ENCODE measurements at regions not wholly inside any gene's neighbourhood (a gene's known extent, or its start where the extent isn't known, plus 50 kb on each side); places are given as distances from the start of the nearest gene placed in this dataset.

DNA sequence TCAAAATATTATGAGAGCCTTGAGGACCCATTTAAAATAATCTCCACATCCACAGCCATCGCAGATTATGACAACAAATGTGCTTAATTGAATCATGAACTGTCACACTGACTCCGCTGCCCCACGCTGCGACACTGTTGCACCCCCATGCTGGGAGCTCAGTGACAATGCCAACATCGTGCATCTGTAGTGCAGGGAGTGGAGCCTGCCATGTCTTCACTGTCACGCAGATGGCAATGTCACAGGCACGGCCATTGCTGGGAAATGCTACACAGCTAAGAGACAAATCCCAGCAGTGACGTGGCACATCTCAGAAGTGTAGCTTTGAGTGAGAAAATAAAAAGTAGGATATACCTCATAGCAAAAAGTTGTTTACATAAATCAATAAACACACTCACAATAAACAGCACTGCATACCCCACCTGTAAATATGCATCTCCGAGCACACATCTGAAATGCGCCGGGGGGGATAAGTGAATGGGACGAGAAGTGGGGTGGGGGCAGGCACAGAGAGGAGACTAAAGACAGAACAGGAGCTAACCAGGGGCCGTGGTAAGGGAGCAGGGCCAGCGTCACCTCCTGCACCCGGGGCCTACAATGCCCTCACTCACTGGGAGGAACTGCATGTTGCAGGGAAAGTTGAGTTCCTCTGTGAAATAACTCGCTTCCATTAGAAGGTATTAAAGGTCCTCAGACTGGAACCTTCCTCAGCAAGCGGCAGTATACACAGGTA lies 349.9 kb downstream of the THBS2 start:
- Histone ChIP-seq H3K79me2 (ENCODE audit: low read depth) (no peaks in the 10 kb centered on the region), H4K20me1 (ENCODE audit: insufficient read depth) (no peaks in the 10 kb centered on the region), H3K36me3 (ENCODE audit: low read depth) (no peaks in the 10 kb centered on the region), H3K4me1 (replicated peaks; ENCODE audit: insufficient read depth) (no peaks in the 10 kb centered on the region), H3K27ac (no peak overlapping the region), H3K9me3 (ENCODE audit: insufficient read depth, low read depth) (no peaks in the 10 kb centered on the region), H3K9me2 (ENCODE audit: insufficient read depth) (no peaks in the 10 kb centered on the region), H3F3A (ENCODE audit: insufficient read depth, low read depth) (no peaks in the 10 kb centered on the region), H3K27me3 (ENCODE audit: insufficient read depth, low read depth) (peaks cover 73% of the 10 kb centered on the region), H2AFZ (no peak overlapping the region), H3K4me2 (no peak overlapping the region), H3K4me3 (no peak overlapping the region)
- no peak for TF ChIP-seq EZH2 (IDR thresholded peaks at IDR 0.05; ENCODE audit: low read depth)
- TF ChIP-seq, protein P1, sequence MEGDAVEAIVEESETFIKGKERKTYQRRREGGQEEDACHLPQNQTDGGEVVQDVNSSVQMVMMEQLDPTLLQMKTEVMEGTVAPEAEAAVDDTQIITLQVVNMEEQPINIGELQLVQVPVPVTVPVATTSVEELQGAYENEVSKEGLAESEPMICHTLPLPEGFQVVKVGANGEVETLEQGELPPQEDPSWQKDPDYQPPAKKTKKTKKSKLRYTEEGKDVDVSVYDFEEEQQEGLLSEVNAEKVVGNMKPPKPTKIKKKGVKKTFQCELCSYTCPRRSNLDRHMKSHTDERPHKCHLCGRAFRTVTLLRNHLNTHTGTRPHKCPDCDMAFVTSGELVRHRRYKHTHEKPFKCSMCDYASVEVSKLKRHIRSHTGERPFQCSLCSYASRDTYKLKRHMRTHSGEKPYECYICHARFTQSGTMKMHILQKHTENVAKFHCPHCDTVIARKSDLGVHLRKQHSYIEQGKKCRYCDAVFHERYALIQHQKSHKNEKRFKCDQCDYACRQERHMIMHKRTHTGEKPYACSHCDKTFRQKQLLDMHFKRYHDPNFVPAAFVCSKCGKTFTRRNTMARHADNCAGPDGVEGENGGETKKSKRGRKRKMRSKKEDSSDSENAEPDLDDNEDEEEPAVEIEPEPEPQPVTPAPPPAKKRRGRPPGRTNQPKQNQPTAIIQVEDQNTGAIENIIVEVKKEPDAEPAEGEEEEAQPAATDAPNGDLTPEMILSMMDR (conservative IDR thresholded peaks at IDR 0.05) = no peak
- DNase-seq = no peak
- CTCF ChIA-PET = no interaction called here
- POLR2A ChIA-PET (ENCODE audit: unreplicated experiment) = interaction anchor here (0.7 kb wide), 1 partner anchor 439 kb away, joined by 3 read pairs; no protein-coding TSS in a partner anchor
- no TSS peak for BruUV-seq (replicated peaks)
- intact Hi-C loops (cut with micrococcal nuclease; ENCODE audit: unreplicated experiment) = no loop called here

DNA sequence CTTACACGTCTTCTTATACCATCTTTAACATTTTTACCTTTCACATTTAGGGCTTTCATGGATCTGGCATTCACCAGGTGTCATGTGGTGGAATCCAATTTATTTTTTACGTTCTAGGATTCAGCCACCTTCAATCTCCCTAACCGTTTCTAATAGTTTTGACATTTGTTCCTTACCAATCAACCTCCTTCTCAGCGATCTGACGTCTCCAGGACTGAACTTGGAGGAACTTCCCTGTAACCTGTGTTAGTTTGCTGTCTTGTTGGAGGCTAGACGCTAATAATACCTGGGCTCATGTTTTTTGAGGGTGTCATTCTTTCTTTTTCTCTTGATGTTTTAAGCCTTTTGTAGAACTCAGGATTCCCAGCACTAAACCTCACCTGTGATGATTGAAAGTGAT lies 351.6 kb downstream of the THBS2 start:
- POLR2A ChIA-PET (ENCODE audit: unreplicated experiment) = no interaction called here
- Histone ChIP-seq H3K27ac (no peak overlapping the region), H3K4me1 (replicated peaks; ENCODE audit: insufficient read depth) (no peaks in the 10 kb centered on the region), H3F3A (ENCODE audit: insufficient read depth, low read depth) (no peaks in the 10 kb centered on the region), H3K27me3 (ENCODE audit: insufficient read depth, low read depth) (peaks cover 90% of the 10 kb centered on the region), H3K36me3 (ENCODE audit: low read depth) (no peaks in the 10 kb centered on the region), H3K9me2 (ENCODE audit: insufficient read depth) (no peaks in the 10 kb centered on the region), H3K4me3 (no peak overlapping the region), H2AFZ (no peak overlapping the region), H3K79me2 (ENCODE audit: low read depth) (no peaks in the 10 kb centered on the region), H3K4me2 (no peak overlapping the region), H4K20me1 (ENCODE audit: insufficient read depth) (no peaks in the 10 kb centered on the region), H3K9me3 (ENCODE audit: insufficient read depth, low read depth) (no peaks in the 10 kb centered on the region)
- intact Hi-C loops (cut with micrococcal nuclease; ENCODE audit: unreplicated experiment) = no loop called here
- DNase-seq = no peak
- CTCF ChIA-PET = no interaction called here
- BruUV-seq (replicated peaks) = no TSS peak
- TF ChIP-seq EZH2 (IDR thresholded peaks at IDR 0.05; ENCODE audit: low read depth) = no peak
- TF ChIP-seq, protein P1 (conservative IDR thresholded peaks at IDR 0.05) = no peak

DNA sequence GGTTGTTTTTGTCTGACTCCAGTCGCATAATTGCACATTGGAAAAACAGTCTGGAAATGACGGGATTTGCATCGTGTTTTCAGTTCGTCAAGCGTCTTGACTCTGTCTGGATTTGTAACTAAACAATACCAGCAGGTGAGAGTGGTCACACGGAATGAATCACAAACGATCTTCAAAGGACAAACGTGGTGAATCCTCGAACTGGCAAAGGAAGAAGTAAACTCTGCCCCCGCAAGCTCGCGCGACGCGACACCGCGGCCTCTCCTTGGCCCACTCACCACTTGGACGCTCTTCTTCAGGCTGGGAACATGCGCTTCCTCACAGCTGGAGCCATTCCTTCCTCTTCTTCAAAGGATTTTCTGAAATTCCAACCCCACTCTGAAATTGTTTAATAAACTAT lies 352.6 kb downstream of the THBS2 start:
- Histone ChIP-seq H3K27ac (no peak overlapping the region), H3K4me2 (no peak overlapping the region), H3K4me1 (replicated peaks; ENCODE audit: insufficient read depth) (no peaks in the 10 kb centered on the region), H3K79me2 (ENCODE audit: low read depth) (no peaks in the 10 kb centered on the region), H4K20me1 (ENCODE audit: insufficient read depth) (no peaks in the 10 kb centered on the region), H3K27me3 (ENCODE audit: insufficient read depth, low read depth) (peaks cover 95% of the 10 kb centered on the region), H3K36me3 (ENCODE audit: low read depth) (no peaks in the 10 kb centered on the region), H3K9me3 (ENCODE audit: insufficient read depth, low read depth) (no peaks in the 10 kb centered on the region), H3K9me2 (ENCODE audit: insufficient read depth) (no peaks in the 10 kb centered on the region), H2AFZ (no peak overlapping the region), H3K4me3 (no peak overlapping the region), H3F3A (ENCODE audit: insufficient read depth, low read depth) (no peaks in the 10 kb centered on the region)
- no peak for TF ChIP-seq EZH2 (IDR thresholded peaks at IDR 0.05; ENCODE audit: low read depth)
- TF ChIP-seq, protein P1 (conservative IDR thresholded peaks at IDR 0.05) = no peak
- CTCF ChIA-PET = no interaction called here
- POLR2A ChIA-PET (ENCODE audit: unreplicated experiment) = no interaction called here
- intact Hi-C loops (cut with micrococcal nuclease; ENCODE audit: unreplicated experiment) = no loop called here
- DNase-seq = no peak
- no TSS peak for BruUV-seq (replicated peaks)
